Fibroblast of skin of abdomen (primary cell): ENCODE measurements at regions not wholly inside any gene's neighbourhood (a gene's known extent, or its start where the extent isn't known, plus 50 kb on each side); places are given as distances from the start of the nearest gene placed in this dataset.
"Not testable (repeated sequence)": the region's sequence is repeated elsewhere in the genome, so short reads cannot be mapped to it uniquely, and the experiment has no call there.

Source experiments
- DNase-seq: peaks from one replicate; pipeline ENCODE4 v3.0.0-alpha.2; 2013

GRCh38 chr6:140366991-140367390 lies 992.5 kb upstream of the CITED2 start:
- DNase-seq = peak; percentile 59

- no peak for DNase-seq
Measured at GRCh38 chr6:140364916-140365315, 990.5 kb upstream of the CITED2 start.

- DNase-seq = peak; percentile 45
Measured at GRCh38 chr6:140360651-140361050, 986.2 kb upstream of the CITED2 start.

GRCh38 chr6:140355476-140355875 lies 981.0 kb upstream of the CITED2 start:
- DNase-seq = no peak

- no peak for DNase-seq
Measured at GRCh38 chr6:140354296-140354695, 979.8 kb upstream of the CITED2 start.

GRCh38 chr6:140353536-140353935 lies 979.1 kb upstream of the CITED2 start:
- DNase-seq = no peak

- no peak for DNase-seq
Measured at GRCh38 chr6:140346428-140346827, 972.0 kb upstream of the CITED2 start.

GRCh38 chr6:140345935-140346334 lies 971.5 kb upstream of the CITED2 start:
- DNase-seq = no peak

- peak; percentile 75 for DNase-seq
Measured at GRCh38 chr6:140344142-140344913, 969.9 kb upstream of the CITED2 start.

GRCh38 chr6:140343128-140343527 lies 968.7 kb upstream of the CITED2 start:
- DNase-seq = no peak

GRCh38 chr6:140341272-140341671 lies 966.8 kb upstream of the CITED2 start:
- no peak for DNase-seq

- DNase-seq = no peak
Measured at GRCh38 chr6:140340795-140341194, 966.3 kb upstream of the CITED2 start.

GRCh38 chr6:140339084-140339483 lies 964.6 kb upstream of the CITED2 start:
- not testable (repeated sequence) for DNase-seq

- DNase-seq = no peak
Measured at GRCh38 chr6:140321891-140322290, 947.4 kb upstream of the CITED2 start.

- no peak for DNase-seq
Measured at GRCh38 chr6:140320081-140321080, 945.9 kb upstream of the CITED2 start.

GRCh38 chr6:140319209-140319608 lies 944.8 kb upstream of the CITED2 start:
- peak; percentile 34 for DNase-seq

GRCh38 chr6:140318408-140318807 lies 944.0 kb upstream of the CITED2 start:
- DNase-seq = no peak

GRCh38 chr6:140317950-140318349 lies 943.5 kb upstream of the CITED2 start:
- no peak for DNase-seq

- DNase-seq = no peak
Measured at GRCh38 chr6:140316966-140317365, 942.5 kb upstream of the CITED2 start.

- no peak for DNase-seq
Measured at GRCh38 chr6:140314682-140315081, 940.2 kb upstream of the CITED2 start.

GRCh38 chr6:140311146-140311545 lies 936.7 kb upstream of the CITED2 start:
- DNase-seq = peak; percentile 24

GRCh38 chr6:140303218-140303949 lies 928.9 kb upstream of the CITED2 start:
- no peak for DNase-seq

- DNase-seq = no peak
Measured at GRCh38 chr6:140300331-140300730, 925.9 kb upstream of the CITED2 start.
